K562 (cell line): ENCODE measurements at regions not wholly inside any gene's neighbourhood (a gene's known extent, or its start where the extent isn't known, plus 50 kb on each side); places are given as distances from the start of the nearest gene placed in this dataset.

ENCODE experiments used
- ARID2 ChIP-seq: fragments of 450-650 bp; IDR thresholded peaks from 2 replicates; pipeline ENCODE4 v1.6.1; 2017; ENCODE audit warnings: antibody characterized with exemption, mild to moderate bottlenecking
- CTCF ChIP-seq, 3 experiments: IDR thresholded peaks in 2 of 3; conservative IDR thresholded peaks in 1 of 3; 2 replicates each; pipeline ENCODE4 v1.5.1; 2011 to 2012; ENCODE audit warnings: low read length in 3 of 3, mild to moderate bottlenecking in 3 of 3, control low read depth in 2 of 3, improper control_type of control experiment in 1 of 3, inconsistent platforms in 1 of 3, low read depth in 1 of 3, mixed read lengths in 1 of 3, moderate library complexity in 1 of 3; ENCODE audit not compliant: insufficient read depth in 2 of 3

GRCh38 chr2:77631007-77631406 is 108.8 kb upstream of the LRRTM4 start:
- TF ChIP-seq ARID2 (no peak), CTCF (IDR thresholded peaks at IDR 0.05 in 2 of 3, conservative IDR thresholded peaks at IDR 0.05 in 1 of 3; ENCODE audit: insufficient read depth in 2 of 3, low read depth in 1 of 3, low read length in 3 of 3) (no peak)
